CD4-positive, alpha-beta T cell treated with Interleukin-6 at 100 ng/mL for 8 hours (primary cell): ENCODE measurements at regions not wholly inside any gene's neighbourhood (a gene's known extent, or its start where the extent isn't known, plus 50 kb on each side); places are given as distances from the start of the nearest gene placed in this dataset.
"Not testable (repeated sequence)": the region's sequence is repeated elsewhere in the genome, so short reads cannot be mapped to it uniquely, and the experiment has no call there.

Experiments used
- DNase-seq: peaks from one replicate; pipeline ENCODE4 v3.0.0-alpha.2; 2020; ENCODE audit warnings: mixed read lengths, low spot score

DNA sequence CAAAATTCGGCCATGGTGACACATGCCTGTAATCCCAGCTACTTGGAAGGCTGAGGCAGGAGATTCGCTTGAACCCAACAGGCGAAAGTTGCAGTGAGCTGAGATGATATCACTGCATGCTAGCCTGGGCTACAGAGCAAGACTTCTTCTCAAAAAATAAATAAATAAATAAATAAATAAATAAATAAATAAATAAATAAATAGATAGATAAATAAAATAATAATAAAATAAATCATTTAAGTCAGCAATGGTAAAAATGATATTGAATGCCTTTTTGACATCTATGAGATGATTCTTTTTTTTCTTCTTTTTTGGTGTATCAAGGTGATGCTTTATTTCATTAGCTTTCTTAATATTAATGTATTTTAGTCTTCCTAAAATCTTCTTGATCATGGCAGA, 221.7 kb upstream of the RXFP2 start:
- DNase-seq = no peak

DNA sequence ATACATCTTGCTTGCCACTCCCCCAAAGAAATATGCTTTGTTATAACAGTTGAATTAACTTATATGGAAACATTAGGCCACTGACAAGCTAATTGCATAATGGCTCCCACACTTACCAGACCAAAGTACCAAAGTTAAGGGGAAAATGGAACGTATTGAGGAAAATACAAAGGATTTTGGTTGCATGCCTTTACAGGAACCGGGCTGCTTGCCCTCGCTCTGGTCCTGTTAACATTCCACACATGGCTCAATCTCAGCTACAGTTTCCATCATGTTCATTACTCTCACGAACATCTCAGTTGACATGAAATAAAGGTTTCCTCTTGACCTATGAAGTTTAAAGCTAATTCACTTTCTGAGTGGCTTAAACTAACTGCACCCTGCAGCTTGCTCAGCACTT, 220.7 kb upstream of the RXFP2 start:
- no peak for DNase-seq

DNA sequence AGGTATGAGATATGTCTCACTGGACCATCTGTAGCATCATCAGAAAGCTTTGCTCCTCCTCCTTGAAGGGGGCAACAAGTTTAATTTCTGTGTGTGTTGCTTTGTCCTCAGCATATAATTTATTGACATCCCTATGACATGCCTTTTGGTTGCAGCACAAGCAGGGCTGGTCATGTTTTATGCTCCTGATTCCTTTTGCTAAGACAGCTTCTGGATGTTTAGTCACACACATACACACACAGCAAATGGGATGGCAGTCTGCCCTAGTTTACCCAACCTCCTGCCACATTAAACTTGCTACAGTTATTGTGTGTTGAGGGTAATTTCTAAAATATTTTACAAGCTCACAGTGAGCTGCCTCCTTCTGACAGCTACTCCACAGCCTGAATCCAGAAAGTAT, 217.9 kb upstream of the RXFP2 start:
- no peak for DNase-seq

DNA sequence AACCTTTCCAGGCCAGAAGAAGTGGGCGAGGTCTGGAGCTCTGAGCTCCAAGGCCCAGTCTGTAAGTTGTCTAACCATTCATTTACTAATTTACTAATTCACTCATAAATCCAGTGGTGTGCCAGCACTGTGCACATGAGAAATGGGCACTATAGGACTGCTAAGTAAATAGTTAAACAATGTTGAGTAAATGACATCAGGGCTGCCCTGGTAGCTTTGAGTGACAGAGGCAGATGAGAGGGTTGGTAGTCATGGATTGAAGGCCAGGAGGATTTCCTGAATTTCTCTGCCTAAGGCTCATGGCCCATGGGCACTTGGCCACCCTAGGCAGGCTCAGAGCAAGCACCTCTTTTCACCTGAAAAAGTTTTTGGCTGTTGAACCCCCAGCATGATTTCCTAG, 216.9 kb upstream of the RXFP2 start:
- DNase-seq = no peak

DNA sequence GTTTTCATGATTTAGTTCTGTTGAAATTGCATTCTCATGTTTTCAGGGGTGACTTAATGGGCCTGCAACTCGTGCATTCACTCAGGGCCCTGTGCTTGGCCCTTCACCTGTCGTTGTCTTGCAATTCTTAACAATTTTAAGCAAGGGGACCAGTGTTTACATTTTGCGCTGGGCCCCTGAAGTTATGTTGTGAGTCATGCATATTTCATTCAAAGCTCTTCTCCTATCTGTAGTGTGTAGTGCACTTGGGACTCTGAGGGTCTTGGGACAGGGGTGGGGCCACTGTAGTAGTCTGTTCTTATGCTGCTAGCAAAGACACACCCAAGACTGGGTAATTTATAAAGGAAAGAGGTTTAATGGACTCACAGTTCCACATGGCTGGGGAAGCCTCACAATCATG, 211.2 kb upstream of the RXFP2 start:
- DNase-seq = no peak

DNA sequence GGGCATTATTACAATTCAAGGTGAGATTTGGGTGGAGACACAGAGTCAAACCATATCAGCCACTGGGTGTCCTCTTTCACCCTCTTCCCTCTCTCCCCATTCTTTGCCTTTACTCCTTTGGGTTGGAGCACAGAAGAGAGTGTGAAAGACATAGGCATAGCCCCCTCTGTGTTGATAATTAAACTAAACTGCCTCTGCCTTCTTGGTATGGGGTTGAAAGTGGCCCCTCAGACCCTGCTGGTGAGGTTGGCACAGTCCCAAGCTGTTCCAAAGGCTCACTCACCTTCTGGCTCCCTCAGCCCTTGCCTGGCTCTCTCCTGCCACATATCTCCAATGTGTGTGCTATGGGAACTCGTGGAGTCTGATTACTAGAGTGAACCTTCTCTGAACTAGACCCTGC, 210.6 kb upstream of the RXFP2 start:
- DNase-seq = no peak

DNA sequence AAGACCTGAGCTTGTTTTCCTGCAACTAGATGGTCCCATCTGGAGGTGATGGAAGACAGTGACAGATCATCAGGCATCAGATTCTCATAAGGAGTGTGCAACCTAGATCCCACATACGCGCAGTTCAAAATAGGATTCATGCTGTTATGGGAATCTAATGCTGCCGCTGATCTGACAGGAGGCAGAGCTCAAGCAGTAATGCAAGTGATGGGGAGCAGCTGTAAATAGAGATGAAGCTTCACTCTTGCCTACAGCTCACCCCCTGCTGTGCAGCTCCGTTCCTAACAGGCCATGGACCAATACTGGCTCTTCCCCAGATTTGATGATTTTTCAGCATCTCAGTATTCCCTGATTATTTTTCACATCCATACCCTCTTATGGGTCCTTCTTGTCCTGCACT, 208.4 kb upstream of the RXFP2 start:
- no peak for DNase-seq

DNA sequence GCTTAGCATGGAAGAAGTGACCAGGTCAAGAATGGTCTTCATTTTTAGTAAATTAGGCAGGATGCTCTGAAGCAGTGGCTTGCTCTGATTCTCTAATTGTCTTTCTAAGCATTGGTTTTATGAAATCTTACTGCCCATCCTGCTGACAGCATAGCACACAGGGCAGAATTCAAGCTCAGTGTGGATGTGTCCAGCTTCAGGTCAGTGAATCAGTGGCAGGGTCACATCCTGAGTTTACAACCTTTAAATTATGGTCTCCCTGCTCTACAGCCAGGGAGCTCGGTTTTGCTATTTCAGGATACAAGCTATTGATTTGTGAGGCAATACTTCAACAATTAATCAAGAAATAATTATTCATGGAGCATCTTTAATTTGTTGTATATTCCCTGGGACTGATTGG, 202.3 kb upstream of the RXFP2 start:
- DNase-seq = no peak

DNA sequence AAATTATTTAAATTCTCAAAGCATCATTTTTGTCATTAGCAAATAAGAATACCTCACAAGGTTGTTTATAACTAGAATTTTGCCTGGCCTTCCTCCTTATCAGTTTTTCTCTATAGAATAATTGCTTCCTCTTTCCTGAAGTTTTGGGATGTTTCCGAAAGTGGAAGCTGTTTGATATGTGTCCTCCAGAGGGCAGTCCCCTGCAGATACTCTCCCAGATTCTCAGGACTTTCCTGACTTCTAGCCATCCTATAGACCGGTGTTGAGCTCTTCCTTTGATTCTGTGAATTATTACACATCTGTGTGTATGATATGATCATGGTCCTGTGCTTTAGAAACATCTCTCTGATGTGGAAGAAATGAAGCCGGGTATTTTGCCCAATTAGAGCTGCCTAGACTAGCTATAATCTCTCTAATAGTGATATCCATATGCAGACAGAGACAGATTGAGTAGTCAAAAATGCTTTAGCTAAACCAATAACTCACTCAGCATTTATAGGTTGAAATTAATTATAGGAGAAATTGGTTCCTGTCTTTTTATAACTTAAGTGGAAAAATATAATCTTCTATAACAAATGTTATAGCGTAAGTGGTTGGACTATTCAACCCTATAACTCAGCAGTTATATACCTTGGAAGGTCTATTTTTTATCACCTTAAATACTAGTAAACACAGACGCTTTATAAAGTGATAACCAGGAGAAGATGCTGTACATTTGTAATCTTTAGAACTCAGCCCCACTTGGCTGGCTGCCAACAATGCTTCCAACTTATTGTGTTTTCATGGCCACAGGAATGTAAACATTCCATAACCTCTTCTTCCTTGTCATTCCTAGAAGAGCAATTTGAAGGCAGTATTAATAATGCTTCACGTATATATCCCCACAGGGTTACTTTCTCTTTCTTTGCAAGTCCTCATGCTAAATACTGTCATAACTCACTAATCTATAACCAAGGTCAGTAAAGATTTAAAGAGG, 201.0 kb upstream of the RXFP2 start:
- no peak for DNase-seq

DNA sequence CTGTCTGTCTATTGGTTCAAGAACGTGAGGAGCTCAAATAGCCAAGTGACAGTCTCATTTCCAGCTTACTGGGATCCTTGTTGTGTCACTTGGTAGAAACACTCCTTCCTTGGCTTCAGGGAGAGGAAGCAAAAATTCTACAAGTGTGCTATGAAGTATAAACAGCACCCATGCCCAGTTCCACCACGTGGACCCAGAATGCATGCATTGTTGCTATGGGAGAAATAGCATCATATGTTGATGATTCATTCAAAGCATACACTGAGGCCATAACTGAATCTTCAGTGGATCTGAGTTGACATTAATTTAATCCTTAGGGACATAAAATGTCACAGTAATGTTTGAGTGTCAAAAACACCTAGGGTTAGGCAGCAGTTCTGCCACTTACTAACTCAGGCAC, 199.0 kb upstream of the RXFP2 start:
- no peak for DNase-seq

DNA sequence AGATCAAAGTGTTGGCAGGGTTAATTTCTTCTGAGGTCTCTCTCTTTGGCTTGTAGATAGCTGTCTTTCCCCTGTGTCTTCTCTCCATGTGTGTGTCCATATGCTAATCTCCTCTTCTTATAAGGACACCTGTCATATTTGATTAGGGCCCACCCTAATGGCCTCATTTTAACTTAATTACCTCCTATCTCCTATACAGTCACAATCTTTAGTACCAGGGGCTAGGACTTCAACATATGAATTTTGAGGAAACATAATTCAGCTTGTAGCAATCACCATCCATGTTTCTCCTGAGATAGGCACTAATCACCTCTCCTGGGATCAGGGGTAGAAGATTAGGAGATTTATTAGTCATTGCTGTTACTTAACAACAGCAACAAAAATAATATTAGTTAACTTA, 196.1 kb upstream of the RXFP2 start:
- DNase-seq = no peak

DNA sequence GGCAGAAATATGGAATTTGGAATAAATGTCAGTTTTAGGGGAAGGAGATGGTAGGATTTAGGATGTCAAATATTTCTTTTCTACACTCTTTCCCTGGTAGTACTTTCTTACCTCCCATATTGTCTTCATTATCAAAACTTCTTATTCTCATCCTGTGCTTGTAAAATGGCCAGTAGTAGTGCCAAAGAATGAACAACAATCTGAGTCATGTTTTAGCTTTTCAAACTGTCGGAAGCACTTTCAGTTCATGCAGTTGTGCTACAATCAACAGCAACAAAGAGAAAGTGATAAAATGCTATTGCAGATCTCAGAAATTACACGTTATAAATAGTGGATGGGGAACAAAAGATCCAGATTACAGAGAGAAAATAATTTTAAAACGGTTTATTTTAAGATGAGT, 193.7 kb upstream of the RXFP2 start:
- DNase-seq = no peak

DNA sequence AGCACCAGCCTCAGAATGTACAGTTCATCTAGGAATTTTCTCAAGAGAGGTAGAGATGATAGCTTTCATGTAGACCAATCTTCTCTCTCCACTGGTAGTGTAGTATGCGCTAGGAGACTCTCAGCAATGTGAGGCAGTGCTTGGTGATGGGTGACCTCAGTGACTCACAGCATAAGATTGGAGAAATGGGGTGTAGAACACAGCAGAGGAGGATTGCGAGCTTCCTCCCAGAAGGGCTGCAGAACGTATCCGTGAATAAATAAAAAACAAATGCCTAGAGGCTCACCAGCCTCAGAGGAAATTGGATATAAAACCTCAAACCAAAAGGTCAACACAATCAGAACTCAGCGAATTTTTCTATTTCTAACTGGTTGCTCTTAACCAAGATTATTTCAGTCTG, 182.9 kb upstream of the RXFP2 start:
- no peak for DNase-seq

DNA sequence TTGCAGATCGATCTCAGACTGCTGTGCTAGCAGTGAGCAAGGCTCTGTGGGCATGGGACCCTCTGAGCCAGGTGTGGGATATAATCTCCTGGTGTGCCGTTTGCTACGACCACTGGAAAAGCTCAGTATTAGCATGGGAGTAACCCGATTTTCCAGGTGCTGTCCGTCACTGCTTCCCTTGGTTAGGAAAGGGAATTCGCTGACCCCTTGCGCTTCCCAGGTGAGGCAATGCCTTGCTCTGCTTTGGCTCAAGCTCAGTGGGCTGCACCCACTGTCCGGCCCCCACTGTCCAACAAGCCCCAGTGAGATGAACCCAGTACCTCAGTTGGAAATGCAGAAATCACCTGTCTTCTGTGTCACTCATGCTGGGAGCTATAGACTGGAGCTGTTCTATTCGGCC, 155.1 kb upstream of the RXFP2 start:
- not testable (repeated sequence) for DNase-seq

DNA sequence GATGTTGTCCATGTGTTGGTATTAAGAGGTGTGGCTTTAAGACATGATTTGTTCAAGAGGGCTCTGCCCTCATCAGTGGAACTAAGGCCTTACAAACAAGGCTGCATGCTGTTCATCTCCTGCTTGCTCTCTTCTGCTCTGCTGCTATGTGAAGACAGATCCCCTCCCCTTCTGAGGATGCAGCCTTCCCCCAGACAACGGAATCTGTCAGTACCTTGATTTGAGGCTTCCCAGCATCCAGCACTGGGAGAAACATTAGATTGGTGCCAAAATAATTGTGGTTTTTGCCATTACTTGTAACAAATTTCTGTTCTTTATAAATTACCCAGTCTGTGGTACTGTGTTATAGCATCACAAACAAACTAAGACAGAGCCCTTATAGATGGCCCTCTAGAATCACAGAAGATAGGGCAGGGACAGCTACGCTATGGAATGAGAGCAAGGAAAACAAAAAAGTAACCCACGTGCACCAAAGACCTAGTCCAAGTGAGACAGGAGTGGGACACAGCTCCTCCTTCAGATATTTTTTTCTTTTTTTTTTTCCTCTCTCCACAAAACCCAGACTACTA, 151.5 kb upstream of the RXFP2 start:
- DNase-seq = no peak

DNA sequence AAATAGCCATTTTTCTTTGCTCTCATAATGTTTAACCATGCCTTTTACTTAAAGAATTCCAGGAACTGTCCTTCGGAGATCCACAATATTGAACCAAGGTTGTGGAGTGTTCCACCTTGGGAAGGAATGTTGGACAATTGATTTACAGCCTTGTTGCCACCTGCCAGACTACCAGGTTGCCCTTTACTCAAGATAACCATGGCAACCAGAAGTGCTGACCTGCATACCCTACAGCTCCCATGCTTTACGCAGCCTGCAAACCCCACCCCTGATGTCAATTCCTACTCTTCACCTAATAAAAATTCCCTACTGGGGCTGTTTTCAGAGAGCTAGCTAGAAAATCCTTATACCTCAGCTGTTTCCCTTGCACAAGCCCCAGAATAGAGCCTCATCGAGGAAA, 151.0 kb upstream of the RXFP2 start:
- DNase-seq = no peak

DNA sequence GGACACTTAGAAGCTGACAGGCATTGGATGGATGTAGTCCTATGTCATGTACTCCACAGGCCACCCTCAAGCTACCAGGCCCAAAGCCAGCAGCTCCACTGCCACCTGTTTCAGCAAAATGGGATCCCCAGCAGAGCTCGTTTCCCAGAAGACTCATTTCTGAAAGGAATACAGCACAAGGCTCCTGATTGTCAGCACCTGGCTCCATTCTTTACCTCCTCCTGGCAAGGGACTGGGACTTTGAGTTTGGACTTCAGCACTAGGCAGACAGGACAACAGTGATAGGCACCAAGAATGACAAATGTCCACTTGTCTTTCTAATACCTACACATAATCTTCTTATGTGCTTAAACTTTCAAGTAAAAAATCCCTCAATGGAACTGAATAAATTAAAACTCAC, 150.4 kb upstream of the RXFP2 start:
- DNase-seq = no peak

DNA sequence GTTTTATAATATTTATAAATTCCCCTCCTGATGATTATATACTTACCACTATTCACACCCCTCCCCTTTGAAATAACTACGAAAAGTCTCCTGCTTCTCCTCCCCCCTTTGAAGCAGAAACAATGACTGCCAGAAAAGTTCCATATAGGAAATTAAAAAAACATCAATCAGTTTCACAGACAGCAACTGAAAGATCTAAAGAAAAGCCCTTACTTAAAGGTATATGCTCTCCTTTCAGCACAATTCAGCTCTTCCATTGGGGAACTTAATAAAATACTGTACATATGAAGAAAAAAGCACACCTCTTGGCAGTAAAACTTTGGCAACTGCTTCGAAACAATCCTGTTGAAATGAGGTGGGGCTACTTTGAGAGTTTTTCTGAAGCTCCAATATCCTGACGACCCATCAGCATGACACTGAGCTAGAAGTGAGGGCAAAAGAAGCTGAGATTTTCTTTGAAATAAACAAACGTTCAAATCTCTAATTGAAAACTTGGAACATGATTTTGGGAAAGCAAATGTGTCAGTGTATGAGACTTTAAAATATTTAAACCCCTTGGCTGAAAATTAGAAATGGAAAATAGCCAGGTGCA, 147.6 kb upstream of the RXFP2 start:
- DNase-seq = no peak

DNA sequence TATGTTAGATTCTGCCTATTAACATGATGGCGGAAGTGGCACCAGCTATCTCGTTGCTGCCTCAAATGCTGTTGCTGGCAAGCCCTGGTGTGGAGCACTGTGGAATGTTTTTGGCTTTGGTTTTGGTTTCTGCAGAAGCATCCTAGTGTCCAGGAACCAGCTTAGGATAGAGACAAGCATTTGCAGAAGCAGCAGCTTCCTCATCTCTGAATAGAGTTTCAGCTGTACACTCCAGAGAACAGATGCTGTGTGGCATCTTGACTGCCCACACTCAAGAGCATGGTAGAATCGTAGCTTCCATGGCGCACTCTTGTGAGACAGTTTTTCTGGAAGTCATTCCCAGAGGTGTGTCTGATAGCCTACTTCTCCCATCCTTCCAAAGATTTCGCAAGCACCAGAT, 145.3 kb upstream of the RXFP2 start:
- no peak for DNase-seq

DNA sequence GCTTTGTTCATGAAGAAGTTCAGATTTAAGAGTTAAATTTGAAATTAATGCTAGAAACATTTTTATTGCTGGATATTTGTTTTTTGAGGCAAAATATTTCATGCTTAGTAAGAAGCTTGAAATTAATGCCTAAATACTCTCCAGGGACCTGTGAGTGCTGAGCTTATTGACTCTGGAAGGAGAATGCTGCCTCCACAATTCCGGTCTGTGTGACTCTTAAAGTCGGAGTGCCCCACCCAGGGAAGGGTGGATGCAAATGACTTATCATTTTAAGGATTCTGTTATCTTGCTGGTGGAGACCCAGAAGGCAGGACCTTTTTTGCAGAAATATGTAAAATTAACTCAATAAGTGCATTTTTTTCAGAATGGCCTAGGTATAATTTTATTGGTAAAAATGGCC, 143.8 kb upstream of the RXFP2 start:
- DNase-seq = no peak

DNA sequence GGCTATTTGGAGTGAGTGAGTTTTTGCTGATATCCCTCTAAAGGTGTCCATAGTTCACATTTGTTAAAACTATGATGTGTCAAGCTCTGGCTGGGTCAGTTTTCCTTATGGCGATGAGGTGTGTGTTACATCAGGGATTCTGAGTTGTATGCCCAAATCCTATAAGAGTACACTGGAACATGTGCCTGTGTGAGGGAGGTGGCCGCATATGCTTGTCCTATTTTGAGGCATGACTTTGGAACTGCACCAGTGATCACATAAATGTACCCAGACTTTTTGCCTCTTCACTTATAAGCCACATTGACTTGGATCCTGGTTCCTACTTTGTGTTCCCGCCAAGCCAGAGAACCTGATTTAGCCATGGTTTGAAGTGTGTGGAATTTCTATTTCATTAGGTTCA, 140.3 kb upstream of the RXFP2 start:
- no peak for DNase-seq

DNA sequence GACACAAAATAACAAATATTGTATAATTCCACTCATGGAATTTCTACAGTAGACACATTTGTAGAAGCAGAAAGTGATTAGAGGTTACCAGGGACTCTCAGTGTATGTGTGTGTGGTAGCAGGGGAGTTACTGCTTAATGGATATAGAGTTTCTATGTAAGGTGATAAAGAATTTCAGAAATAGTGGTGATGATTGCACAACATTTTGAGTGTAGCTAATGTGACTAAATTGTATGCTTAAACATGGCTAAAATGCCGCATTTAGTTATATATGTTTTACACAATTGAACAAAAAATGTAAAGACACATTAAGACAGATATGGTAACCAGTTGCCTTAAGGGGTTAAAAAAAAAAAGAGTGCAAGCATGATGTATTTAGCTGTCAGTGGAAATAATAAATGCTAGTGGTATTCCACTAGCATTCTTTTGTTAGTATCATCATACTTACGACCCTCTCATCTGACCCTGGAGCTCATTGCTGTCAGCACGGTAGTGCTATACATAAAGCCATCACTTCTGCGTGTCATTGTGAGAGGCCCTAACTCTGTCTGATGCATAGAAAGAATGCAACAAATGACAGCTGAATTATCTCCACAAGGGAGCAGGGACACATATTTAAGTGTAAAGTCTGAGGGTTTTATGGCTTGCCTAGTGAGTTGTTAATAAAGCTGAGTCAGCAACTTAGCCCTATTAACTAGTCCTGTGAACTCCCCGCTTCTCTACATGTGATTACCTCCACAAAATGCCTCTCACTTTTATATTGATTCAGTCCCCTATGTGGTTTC, 134.1 kb upstream of the RXFP2 start:
- no peak for DNase-seq

DNA sequence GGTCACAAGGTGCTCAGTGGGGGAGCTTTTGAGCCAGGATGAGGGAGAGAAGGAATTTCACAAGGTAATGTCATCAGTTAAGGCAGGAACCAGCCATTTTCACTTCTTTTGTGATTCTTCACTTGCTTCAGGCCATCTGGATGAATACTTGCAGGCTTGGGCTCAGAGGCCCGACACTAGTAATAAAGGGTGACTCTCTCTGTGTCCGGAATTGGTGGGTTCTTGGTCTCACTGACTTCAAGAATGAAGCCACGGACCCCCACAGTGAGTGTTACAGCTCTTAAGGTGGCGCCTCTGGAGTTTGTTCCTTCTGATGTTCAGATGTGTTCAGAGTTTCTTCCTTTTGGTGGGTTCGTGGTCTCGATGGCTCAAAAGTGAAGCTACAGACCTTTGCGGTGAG, 131.8 kb upstream of the RXFP2 start:
- not testable (repeated sequence) for DNase-seq
